PFSK-1 (cell line): ENCODE measurements at regions not wholly inside any gene's neighbourhood (a gene's known extent, or its start where the extent isn't known, plus 50 kb on each side); places are given as distances from the start of the nearest gene placed in this dataset.

Experiments used
- FOXP2 ChIP-seq: optimal IDR thresholded peaks from 2 replicates; pipeline ENCODE3; 2011; ENCODE audit warnings: borderline replicate concordance, control low read depth, inconsistent platforms; ENCODE audit not compliant: insufficient read depth; ENCODE audit errors: extremely low read length, extremely low read depth
- POLR2AphosphoS5 ChIP-seq: IDR thresholded peaks from 2 replicates; pipeline ENCODE4 v1.6.1; 2012; ENCODE audit warnings: low read depth, mild to moderate bottlenecking, control low read depth, low read length, moderate library complexity
- REST ChIP-seq, 2 experiments: IDR thresholded peaks; 2 replicates each; pipeline versions ENCODE4 v1.6.1 to v1.8.0; 2011 to 2012; ENCODE audit warnings: low read depth in 2 of 2, low read length in 2 of 2, control low read depth in 1 of 2, inconsistent platforms in 1 of 2, mild to moderate bottlenecking in 1 of 2, moderate library complexity in 1 of 2; ENCODE audit not compliant: insufficient read depth in 1 of 2
- SIN3A ChIP-seq: IDR thresholded peaks from 2 replicates; pipeline ENCODE4 v1.6.1; 2012; ENCODE audit warnings: mild to moderate bottlenecking, low read length, moderate library complexity, borderline replicate concordance; ENCODE audit not compliant: insufficient read depth
- TAF1 ChIP-seq: IDR thresholded peaks from 2 replicates; pipeline ENCODE4 v1.6.1; 2012; ENCODE audit warnings: low read length, control low read depth, borderline replicate concordance; ENCODE audit not compliant: insufficient read depth

GRCh38 chrX:38856670-38857265, 55.5 kb downstream of the MID1IP1 start:
- TF ChIP-seq POLR2AphosphoS5, result no peak
- TF ChIP-seq FOXP2, result no peak
- no peak for TF ChIP-seq SIN3A
- TF ChIP-seq TAF1, result no peak
- TF ChIP-seq REST (IDR thresholded peaks at IDR 0.05; ENCODE audit: insufficient read depth in 1 of 2, low read depth in 2 of 2, low read length in 2 of 2), result no peak

DNA sequence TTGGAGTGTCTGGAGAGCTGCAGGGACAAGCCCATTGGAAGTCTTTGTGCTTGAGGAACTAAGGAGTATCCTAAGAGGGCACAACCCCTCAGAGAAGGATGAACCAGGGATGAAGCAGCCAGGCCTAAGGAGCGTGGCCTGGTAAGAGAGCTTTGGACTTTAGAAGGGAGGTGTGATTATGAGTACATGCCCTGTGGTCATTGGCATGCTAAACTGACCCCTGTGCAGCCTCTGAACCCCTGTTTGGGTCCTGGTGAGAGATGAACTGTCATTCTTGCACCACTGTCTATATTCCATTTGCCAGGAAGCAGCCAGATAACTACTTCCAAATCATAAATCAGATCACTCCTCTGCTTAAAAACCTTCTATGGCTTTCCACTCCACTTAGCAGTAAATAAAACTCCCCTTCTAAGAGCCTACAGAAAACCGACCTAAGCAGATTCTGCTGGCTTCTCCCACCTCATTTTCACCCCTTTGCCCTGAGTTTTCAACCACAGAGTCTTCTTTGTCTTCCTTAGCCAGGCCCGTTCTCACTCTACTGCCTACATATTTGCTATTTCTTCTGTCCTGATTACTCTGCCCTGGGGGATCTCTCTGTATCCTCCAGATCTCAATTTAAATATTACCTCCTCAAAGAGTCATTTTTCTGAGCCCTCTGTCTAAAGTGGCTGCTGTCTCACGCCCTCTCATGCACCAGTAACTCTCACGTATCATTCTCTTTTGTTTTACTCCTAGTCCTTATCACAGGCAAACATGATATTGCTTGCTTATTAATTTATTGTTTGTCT, 56.7 kb downstream of the MID1IP1 start:
- TF ChIP-seq TAF1 (no peak), FOXP2 (no peak), POLR2AphosphoS5 (no peak), REST (IDR thresholded peaks at IDR 0.05; ENCODE audit: insufficient read depth in 1 of 2, low read depth in 2 of 2, low read length in 2 of 2) (no peak), SIN3A (no peak)

DNA sequence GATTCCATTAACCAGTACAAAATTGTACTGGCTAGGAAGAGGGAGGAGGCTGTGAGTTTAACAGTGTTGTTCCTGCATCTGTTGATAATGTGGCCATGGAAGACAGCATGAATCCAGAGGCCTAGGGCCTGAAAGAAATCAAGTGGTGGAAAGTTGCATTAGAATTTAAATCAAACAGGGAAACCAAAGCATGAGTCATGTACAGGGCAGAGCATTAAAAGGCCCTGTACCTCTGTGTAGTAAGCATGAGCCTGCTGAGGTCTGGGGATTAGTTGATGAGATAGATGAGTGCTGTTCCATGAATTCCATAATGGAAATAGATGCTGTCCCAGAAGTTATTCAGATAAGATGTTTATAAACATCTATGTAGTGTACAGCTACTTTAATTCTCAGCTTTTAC, 58.3 kb downstream of the MID1IP1 start:
- TF ChIP-seq SIN3A (no peak), FOXP2 (no peak), REST (IDR thresholded peaks at IDR 0.05; ENCODE audit: insufficient read depth in 1 of 2, low read depth in 2 of 2, low read length in 2 of 2) (no peak), POLR2AphosphoS5 (no peak), TAF1 (no peak)

DNA sequence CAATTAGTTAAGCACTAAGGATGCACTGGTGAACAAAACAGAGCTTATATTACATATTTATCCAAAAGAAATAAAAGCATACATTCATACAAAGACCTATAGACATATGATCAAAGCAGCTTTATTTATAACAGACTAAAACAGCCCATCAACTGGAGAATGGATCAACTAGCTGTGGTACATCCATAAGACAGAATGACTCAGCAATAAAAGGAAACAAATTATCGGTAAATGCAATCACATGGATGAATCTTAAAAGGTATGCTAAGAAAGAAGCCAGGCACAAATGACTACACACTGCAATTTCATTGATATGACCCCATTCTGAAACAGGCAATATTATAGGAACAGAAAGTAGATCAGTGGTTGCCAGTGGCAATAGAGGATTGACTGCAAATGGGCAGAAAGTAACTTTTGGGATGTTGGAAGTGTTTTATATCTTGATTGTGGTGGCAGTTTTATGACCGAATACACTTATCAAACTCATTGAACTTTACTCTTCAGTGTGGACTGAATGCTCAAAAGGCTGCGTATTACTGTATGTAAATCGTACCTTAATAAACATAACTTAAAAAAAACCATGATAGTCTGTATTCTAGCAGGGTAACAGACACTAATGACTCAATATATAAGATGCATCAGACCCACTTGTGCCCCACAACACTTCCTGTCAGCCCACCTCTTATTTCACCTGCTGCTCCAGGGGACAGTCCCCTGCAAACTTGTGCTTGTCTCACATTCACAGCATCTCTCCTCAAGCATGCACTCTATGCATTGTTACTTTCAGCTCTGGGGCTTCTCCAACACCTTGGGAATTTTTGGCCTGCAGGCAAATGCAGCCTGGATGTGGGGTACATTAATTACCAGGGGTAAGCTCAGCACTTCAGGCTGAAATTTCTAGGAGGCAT, 59.1 kb downstream of the MID1IP1 start:
- no peak for TF ChIP-seq FOXP2
- TF ChIP-seq POLR2AphosphoS5, result no peak
- TF ChIP-seq REST (IDR thresholded peaks at IDR 0.05; ENCODE audit: insufficient read depth in 1 of 2, low read depth in 2 of 2, low read length in 2 of 2), result no peak
- TF ChIP-seq TAF1, result no peak
- TF ChIP-seq SIN3A, result no peak
